NT2/D1 (cell line): ENCODE measurements at regions not wholly inside any gene's neighbourhood (a gene's known extent, or its start where the extent isn't known, plus 50 kb on each side); places are given as distances from the start of the nearest gene placed in this dataset.

Experiments used
- DNase-seq: peaks from one replicate; pipeline ENCODE4 v3.0.0-alpha.2; 2011; ENCODE audit warnings: low read depth, low spot score
- H3K27me3 ChIP-seq: 2 replicates; pipeline ENCODE4 v1.6.0; 2011; ENCODE audit warnings: mild to moderate bottlenecking; ENCODE audit not compliant: insufficient read length, insufficient read depth
- H3K36me3 ChIP-seq: 2 replicates; pipeline ENCODE4 v1.6.1; 2011; ENCODE audit warnings: mild to moderate bottlenecking, low read length, mixed read lengths; ENCODE audit not compliant: insufficient read depth, insufficient read length
- H3K4me1 ChIP-seq: 2 replicates; pipeline ENCODE4 v1.5.1; 2011; ENCODE audit not compliant: insufficient read depth, insufficient read length
- H3K4me3 ChIP-seq: 2 replicates; pipeline ENCODE4 v1.5.1; 2011; ENCODE audit warnings: low read depth; ENCODE audit not compliant: insufficient read length
- H3K9ac ChIP-seq: 2 replicates; pipeline ENCODE4 v1.6.0; 2011; ENCODE audit warnings: low read depth; ENCODE audit not compliant: insufficient read length
- H3K9me3 ChIP-seq: 2 replicates; pipeline ENCODE4 v1.5.1; 2011; ENCODE audit warnings: mild to moderate bottlenecking, low read length; ENCODE audit not compliant: insufficient read depth
- SUZ12 ChIP-seq: IDR thresholded peaks from 2 replicates; pipeline ENCODE4 v1.6.1; 2011; ENCODE audit not compliant: insufficient read length, insufficient read depth; ENCODE audit errors: extremely low read depth
- YY1 ChIP-seq: IDR thresholded peaks from 2 replicates; pipeline ENCODE4 v1.6.1; 2011; ENCODE audit not compliant: insufficient read length, insufficient read depth
- ZNF274 ChIP-seq: IDR thresholded peaks from 2 replicates; pipeline ENCODE4 v1.6.1; 2011; ENCODE audit warnings: mild to moderate bottlenecking, low read depth, low read length

DNA sequence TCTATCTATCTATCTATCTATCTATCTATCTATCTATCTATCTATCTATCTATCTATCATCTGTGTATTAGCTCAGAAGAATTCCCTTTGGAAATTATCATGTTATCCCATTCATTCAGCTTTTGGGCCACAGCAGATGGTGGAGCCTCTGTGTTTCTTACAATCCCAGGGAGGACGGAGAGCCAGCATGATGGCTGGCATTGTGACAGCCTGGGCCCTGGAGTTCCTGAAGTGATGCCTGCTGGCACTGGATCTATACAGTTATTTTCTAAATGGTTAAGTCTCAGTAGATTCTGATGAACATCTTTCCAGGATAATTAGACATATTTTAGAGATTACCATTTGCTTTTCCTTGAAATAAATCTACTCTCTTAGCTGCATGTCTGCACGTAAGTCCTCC lies 385.4 kb upstream of the NXPH2 start:
- H3K27me3 ChIP-seq = no peaks in the 10 kb centered on the region
- H3K4me1 ChIP-seq = no peaks in the 10 kb centered on the region
- H3K9me3 ChIP-seq = no peaks in the 10 kb centered on the region
- no peaks in the 10 kb centered on the region for H3K36me3 ChIP-seq
- TF ChIP-seq SUZ12 = no peak
- DNase-seq = no peak
- no peak overlapping the region for H3K9ac ChIP-seq
- H3K4me3 ChIP-seq = no peak overlapping the region

DNA sequence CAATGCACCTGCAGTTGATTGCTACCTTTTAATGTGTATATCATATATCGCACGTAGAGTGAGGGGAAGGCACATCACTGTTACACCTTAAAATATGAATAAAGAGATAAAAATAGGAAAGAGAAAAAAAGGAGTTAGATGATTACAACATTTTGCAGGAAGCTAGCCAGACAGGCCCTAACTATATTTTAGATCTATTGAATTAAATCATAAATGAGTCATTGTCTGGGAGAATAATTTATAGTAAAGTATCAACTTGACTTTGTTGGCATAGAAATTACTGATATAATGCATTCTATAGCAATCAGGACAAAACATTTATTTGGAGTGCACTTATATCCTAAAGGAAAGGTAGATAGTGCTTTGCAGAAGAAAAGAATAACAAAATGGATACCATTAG lies 384.9 kb upstream of the NXPH2 start:
- no peaks in the 10 kb centered on the region for H3K9me3 ChIP-seq
- H3K4me1 ChIP-seq = no peaks in the 10 kb centered on the region
- no peak overlapping the region for H3K9ac ChIP-seq
- H3K4me3 ChIP-seq = no peak overlapping the region
- no peaks in the 10 kb centered on the region for H3K36me3 ChIP-seq
- DNase-seq = no peak
- TF ChIP-seq ZNF274 = no peak
- no peak for TF ChIP-seq SUZ12
- no peak for TF ChIP-seq YY1
- no peaks in the 10 kb centered on the region for H3K27me3 ChIP-seq

- no peak overlapping the region for H3K4me3 ChIP-seq
- H3K36me3 ChIP-seq = no peaks in the 10 kb centered on the region
- no peak for DNase-seq
- H3K9me3 ChIP-seq = no peaks in the 10 kb centered on the region
- no peaks in the 10 kb centered on the region for H3K4me1 ChIP-seq
- no peak overlapping the region for H3K9ac ChIP-seq
- H3K27me3 ChIP-seq = no peaks in the 10 kb centered on the region
- TF ChIP-seq YY1 (no peak), SUZ12 (no peak), ZNF274 (no peak)
Observed at GRCh38 chr2:139162957-139163356, 382.8 kb upstream of the NXPH2 start.

- Histone ChIP-seq H3K27me3 (no peaks in the 10 kb centered on the region), H3K4me3 (no peak overlapping the region), H3K36me3 (no peaks in the 10 kb centered on the region), H3K4me1 (no peaks in the 10 kb centered on the region), H3K9me3 (no peaks in the 10 kb centered on the region), H3K9ac (no peak overlapping the region)
- DNase-seq = no peak
- TF ChIP-seq YY1 = no peak
- no peak for TF ChIP-seq ZNF274
- no peak for TF ChIP-seq SUZ12
Observed at GRCh38 chr2:139162456-139162855, 382.3 kb upstream of the NXPH2 start.

- TF ChIP-seq ZNF274 (no peak), YY1 (no peak), SUZ12 (no peak)
- Histone ChIP-seq H3K9me3 (no peaks in the 10 kb centered on the region), H3K4me1 (no peaks in the 10 kb centered on the region), H3K36me3 (no peaks in the 10 kb centered on the region), H3K4me3 (no peak overlapping the region), H3K27me3 (no peaks in the 10 kb centered on the region), H3K9ac (no peak overlapping the region)
- DNase-seq = no peak
Observed at GRCh38 chr2:139160836-139161235, 380.6 kb upstream of the NXPH2 start.

DNA sequence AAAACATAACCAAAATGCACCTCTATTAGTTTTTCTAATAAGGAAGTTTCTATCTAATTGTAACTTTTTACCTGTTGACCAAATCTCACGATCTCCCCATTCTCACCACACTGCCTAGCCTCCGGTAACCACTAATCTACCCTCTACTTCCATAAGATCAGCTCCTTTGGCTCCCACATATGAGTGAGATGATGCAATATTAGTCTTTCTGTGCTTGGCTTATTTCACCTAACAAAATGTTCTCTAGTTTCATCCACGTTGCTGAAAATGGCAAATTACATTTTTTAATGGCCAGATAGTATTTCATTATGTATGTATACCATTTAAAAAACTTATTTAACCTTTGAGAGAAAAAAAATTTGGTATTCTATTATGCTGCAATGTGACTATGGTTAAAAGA lies 379.0 kb upstream of the NXPH2 start:
- H3K4me3 ChIP-seq = no peak overlapping the region
- H3K27me3 ChIP-seq = no peaks in the 10 kb centered on the region
- TF ChIP-seq YY1 = no peak
- no peak for TF ChIP-seq SUZ12
- TF ChIP-seq ZNF274 = no peak
- H3K4me1 ChIP-seq = no peaks in the 10 kb centered on the region
- no peak overlapping the region for H3K9ac ChIP-seq
- H3K9me3 ChIP-seq = no peaks in the 10 kb centered on the region
- no peak for DNase-seq
- no peaks in the 10 kb centered on the region for H3K36me3 ChIP-seq

- no peak overlapping the region for H3K9ac ChIP-seq
- H3K9me3 ChIP-seq = no peaks in the 10 kb centered on the region
- H3K27me3 ChIP-seq = no peaks in the 10 kb centered on the region
- no peaks in the 10 kb centered on the region for H3K4me1 ChIP-seq
- no peaks in the 10 kb centered on the region for H3K36me3 ChIP-seq
- TF ChIP-seq ZNF274 (no peak), YY1 (no peak), SUZ12 (no peak)
- no peak overlapping the region for H3K4me3 ChIP-seq
- DNase-seq = peak; percentile 3
Observed at GRCh38 chr2:139156730-139157129, 376.5 kb upstream of the NXPH2 start.

DNA sequence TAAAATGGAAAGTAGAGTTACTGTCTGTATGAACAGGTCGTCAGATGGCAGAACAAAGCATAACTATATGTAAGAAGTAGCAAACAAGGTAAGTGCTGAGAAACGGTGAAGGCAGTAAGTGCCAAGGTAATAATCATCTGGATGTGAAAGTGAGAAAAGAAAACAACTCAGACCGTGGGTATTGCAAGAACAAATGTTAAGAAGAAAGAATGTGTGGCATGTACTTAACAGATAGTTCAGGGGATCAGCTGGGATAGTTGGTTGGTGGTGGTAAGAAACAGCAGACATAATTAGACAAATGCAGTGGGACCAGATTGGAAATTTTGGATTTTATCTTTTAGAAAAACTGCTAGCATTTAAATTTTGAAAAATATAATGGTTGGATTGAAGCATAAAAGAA lies 375.8 kb upstream of the NXPH2 start:
- Histone ChIP-seq H3K9me3 (no peaks in the 10 kb centered on the region), H3K27me3 (no peaks in the 10 kb centered on the region), H3K4me1 (no peaks in the 10 kb centered on the region), H3K4me3 (no peak overlapping the region), H3K9ac (no peak overlapping the region), H3K36me3 (no peaks in the 10 kb centered on the region)
- no peak for TF ChIP-seq YY1
- TF ChIP-seq SUZ12 = no peak
- TF ChIP-seq ZNF274 = no peak
- no peak for DNase-seq
